Endothelial cell (in vitro differentiated cells): ENCODE measurements at regions not wholly inside any gene's neighbourhood (a gene's known extent, or its start where the extent isn't known, plus 50 kb on each side); places are given as distances from the start of the nearest gene placed in this dataset.
"Not testable (repeated sequence)": the region's sequence is repeated elsewhere in the genome, so short reads cannot be mapped to it uniquely, and the experiment has no call there.

Experiments
- DNase-seq: peaks from one replicate; pipeline ENCODE4 v3.0.0; 2021; ENCODE audit warnings: low spot score
- H3K27ac Mint-ChIP-seq: one replicate; pipeline ENCODE4 v1.8.0; 2021; ENCODE audit warnings: mixed read lengths, inconsistent platforms; ENCODE audit not compliant: unreplicated experiment
- H3K27me3 Mint-ChIP-seq: one replicate; pipeline ENCODE4 v1.8.0; 2021; ENCODE audit warnings: mild to moderate bottlenecking, moderate library complexity, mixed read lengths, inconsistent platforms; ENCODE audit not compliant: unreplicated experiment
- H3K36me3 Mint-ChIP-seq: one replicate; pipeline ENCODE4 v1.8.0; 2021; ENCODE audit warnings: mild to moderate bottlenecking, low read depth, mixed read lengths, inconsistent platforms; ENCODE audit not compliant: unreplicated experiment
- H3K4me1 Mint-ChIP-seq: one replicate; pipeline ENCODE4 v1.8.0; 2021; ENCODE audit warnings: mild to moderate bottlenecking, mixed read lengths, inconsistent platforms; ENCODE audit not compliant: unreplicated experiment
- H3K4me3 Mint-ChIP-seq: one replicate; pipeline ENCODE4 v1.8.0; 2021; ENCODE audit warnings: mild to moderate bottlenecking, mixed read lengths, inconsistent platforms; ENCODE audit not compliant: unreplicated experiment
- H3K9me3 Mint-ChIP-seq: one replicate; pipeline ENCODE4 v1.8.0; 2021; ENCODE audit warnings: mixed read lengths, inconsistent platforms; ENCODE audit not compliant: unreplicated experiment

DNA sequence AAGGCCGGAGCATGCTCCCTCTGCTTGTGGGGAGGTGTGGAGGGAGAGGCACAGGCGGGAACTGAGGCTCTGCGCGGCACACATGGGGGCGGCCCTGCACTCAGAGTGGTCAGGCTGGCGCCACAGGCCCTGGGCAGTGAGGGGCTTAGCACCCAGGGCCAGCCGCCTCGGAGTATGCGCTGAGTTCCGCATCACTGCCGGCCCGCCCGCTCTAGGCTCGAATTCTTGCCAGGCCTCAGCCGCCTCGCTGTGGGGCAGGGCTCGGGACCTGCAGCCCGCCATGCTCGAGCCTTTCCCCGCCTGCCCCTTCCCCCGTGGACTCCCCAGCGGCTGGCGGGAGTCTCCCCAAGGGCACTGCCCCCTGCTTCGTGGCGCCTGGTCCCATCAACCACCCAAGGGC, 905.9 kb downstream of the SPATA31A6 start:
- not testable (repeated sequence) for H3K9me3 Mint-ChIP-seq, H3K36me3 Mint-ChIP-seq, H3K4me3 Mint-ChIP-seq, DNase-seq, H3K4me1 Mint-ChIP-seq, H3K27ac Mint-ChIP-seq, H3K27me3 Mint-ChIP-seq

DNA sequence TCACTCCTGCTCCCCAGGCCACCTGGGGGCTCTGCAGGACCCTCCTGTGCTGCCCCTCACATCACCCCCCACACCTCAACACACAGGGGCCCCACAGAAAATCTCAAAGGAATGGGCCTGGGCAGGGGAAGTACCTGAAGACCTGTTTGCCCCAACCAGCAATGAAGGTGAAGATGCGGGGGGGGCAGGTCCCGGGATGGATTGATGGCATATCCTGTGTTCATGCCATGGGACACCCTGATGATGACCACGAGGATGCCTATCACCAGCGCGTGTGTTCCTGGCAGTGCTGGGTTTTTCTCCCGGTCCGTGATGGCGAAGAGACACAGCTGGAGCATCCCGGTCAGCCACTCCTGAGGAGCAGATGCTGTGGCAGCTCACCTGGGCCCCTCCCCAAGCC, 926.9 kb downstream of the SPATA31A6 start:
- not testable (repeated sequence) for H3K27ac Mint-ChIP-seq, H3K27me3 Mint-ChIP-seq

DNA sequence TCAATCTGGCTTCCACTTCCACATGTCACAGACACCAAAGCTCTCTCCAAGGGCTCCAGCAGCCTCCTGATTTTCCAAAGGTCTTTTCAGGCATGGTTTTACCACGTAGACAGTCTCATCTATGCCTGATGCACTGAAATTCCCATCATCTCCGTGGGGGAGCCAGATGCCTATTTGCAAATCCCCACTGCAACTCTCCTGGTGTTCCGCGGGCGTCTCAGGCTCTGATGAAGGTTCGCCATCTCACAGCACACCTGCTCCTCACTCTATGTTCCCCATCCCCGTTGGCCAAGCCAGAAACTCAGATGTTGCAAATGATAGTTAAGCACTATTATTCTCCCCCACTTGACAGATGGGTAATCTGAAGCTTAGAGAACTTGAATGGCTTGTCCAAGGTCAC, 929.4 kb downstream of the SPATA31A6 start:
- not testable (repeated sequence) for H3K27me3 Mint-ChIP-seq, H3K9me3 Mint-ChIP-seq, H3K4me3 Mint-ChIP-seq, H3K4me1 Mint-ChIP-seq, H3K27ac Mint-ChIP-seq, H3K36me3 Mint-ChIP-seq, DNase-seq

More for the DNA sequence above, 926.9 kb downstream of the SPATA31A6 start:
- H3K9me3 Mint-ChIP-seq, DNase-seq, H3K4me1 Mint-ChIP-seq, H3K36me3 Mint-ChIP-seq, H3K4me3 Mint-ChIP-seq: not testable (repeated sequence)

DNA sequence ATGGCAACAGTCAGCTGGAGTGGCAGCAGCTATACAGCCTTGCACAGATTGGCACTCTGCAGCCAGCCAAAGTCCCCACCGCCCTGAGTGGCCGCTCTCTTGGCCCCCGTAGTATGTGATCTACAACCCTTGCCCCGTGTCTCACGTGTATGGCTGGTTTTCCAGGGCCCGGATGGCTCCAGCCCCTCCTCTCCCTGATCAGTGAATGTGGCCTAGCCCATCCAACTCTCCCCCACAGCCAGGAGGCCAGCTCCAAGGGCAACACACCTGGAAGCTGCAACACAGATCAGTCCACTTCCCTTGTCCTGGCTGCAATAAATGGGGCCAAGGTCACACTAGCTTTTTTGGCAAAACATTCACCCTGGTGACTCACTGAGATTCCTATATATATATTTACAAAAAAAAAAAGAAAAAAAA, 932.4 kb downstream of the SPATA31A6 start:
- not testable (repeated sequence) for H3K27ac Mint-ChIP-seq, H3K4me1 Mint-ChIP-seq, DNase-seq, H3K4me3 Mint-ChIP-seq, H3K36me3 Mint-ChIP-seq, H3K27me3 Mint-ChIP-seq, H3K9me3 Mint-ChIP-seq

DNA sequence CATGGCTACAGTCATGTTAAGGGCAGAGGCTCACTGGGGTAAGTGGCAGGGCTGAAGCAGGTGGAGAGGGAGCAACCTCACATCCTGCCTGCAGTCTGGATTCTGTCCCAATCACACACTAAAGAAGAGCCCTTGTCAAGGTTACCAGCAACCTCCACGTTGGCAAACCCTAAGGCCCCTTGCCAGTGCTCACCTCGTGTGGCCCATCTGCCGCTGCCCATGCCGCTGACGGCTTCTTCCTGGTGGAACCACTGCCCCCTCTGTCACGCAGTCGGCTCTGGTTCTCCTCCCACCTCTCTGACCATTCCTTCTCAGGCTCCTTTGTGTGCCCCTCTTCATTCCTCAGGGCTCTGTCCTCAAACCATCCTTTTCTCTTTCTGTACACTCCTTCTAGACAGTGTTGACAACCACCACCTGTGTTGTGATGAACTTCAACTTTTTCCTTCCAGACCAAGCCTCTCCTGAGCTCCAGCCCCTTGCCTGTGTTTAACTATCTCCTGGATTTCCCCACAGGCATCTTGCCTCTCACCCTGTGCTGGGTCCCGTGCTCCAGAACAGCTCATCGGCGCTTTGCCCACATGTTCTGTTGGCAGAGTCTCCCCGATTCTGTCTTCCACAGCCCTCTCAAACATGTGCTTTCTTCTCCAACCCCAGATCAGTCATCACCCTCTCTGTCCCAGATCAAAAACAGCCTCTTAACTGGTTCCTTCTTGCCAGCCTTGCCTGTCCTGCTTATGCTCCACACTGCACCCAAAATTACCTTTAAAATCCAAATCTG, 934.8 kb downstream of the SPATA31A6 start:
- H3K27me3 Mint-ChIP-seq, H3K36me3 Mint-ChIP-seq, H3K9me3 Mint-ChIP-seq, H3K27ac Mint-ChIP-seq, DNase-seq, H3K4me1 Mint-ChIP-seq, H3K4me3 Mint-ChIP-seq: not testable (repeated sequence)

DNA sequence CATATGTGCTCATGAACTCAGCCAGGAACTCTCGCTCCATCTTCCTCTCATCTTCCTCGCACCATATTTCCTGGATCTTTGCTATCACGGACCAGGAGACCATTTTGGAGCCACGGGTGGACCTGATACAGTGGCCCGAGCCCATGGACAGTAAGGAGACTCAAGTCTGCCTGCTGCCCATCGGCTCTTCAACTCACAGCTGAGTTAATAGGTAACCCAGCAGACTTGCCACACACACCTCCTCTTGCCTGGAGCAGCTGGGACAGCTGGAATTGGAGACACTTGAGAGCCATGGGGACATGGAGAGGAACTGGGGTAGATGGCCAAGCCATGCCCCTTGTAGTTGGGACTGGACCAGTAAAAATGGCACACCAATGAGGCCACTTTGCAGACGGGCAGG, 936.1 kb downstream of the SPATA31A6 start:
- H3K36me3 Mint-ChIP-seq, H3K4me1 Mint-ChIP-seq, DNase-seq, H3K27ac Mint-ChIP-seq, H3K27me3 Mint-ChIP-seq, H3K4me3 Mint-ChIP-seq, H3K9me3 Mint-ChIP-seq: not testable (repeated sequence)

DNA sequence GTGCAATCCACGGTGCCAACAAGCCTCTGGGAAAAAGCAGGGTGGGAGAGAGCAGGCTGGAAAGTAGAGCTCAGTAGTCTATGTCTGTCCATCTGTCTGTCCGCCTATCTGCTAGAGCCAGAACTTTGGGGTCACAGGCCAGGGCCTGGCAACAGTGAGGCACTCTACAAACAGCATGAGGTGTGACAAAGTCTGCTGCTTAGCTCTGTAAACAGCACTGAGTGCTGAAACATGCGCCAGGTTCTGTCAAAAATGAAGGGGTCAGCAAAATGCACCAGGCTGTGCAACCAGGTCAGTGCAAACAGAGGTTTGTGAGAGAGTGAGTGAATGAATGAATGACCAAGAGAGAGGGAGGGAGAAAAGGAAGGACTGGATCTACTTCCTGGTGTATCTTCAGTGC, 936.5 kb downstream of the SPATA31A6 start:
- H3K27me3 Mint-ChIP-seq, H3K36me3 Mint-ChIP-seq, DNase-seq, H3K9me3 Mint-ChIP-seq, H3K27ac Mint-ChIP-seq, H3K4me3 Mint-ChIP-seq, H3K4me1 Mint-ChIP-seq: not testable (repeated sequence)

DNA sequence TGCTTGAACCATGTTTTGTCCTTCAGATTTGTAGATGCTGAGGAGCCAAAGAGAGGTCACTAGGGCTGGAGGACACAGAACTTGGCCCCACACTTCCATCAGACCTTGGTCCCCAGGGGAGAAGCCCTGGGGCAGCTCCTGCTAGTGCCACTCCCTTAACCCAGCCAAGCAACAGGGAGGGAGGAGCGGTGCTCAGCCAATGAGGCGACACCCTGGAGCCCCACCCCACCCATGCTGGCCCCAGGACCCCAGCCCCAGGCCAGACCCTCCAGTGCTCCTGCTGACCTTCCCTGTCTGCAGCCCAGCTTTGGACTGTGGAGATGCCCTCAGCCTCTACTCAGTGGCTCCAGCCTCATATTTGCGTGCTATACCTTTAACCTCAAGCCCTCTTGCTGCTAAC, 942.4 kb downstream of the SPATA31A6 start:
- not testable (repeated sequence) for H3K4me3 Mint-ChIP-seq, H3K27ac Mint-ChIP-seq, H3K9me3 Mint-ChIP-seq, DNase-seq, H3K4me1 Mint-ChIP-seq, H3K27me3 Mint-ChIP-seq, H3K36me3 Mint-ChIP-seq

DNA sequence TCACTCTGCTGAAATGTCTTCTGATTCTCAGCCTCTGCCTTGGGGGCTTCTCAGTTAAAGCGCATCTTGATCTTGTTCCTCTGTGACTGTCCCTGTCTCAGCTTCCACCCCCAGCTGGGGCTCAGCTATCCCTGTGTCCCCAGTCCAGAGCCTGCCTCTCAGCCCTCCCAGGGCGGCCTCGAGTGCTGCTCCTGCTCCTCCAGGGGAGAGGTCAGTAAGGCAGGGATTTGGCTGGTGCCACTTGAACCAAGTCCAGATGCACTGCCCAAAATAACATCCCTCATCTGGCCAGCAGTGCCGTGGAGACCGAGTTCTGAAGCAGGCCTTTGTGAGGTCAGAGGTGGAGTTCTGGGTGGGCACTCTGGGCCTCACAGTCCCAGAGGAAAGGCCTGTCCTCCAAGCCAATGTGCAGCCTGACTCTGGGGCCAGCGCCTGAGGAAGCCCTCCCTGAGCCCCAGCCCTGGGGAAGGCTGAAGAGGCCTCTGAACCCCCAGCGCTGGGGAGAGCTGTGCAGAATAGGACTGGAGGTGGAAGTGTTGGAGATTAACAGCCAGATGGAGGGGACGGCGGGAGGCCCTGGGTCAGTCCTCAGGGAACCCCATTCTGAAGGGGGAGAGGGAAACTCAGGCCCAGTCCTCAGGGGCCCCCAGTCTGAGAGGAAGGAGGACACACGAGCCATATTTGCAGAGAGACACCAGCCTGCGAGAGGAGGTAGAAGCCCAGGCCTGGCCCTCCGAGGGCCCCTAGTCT, 943.7 kb downstream of the SPATA31A6 start:
- H3K27me3 Mint-ChIP-seq = not testable (repeated sequence)

DNA sequence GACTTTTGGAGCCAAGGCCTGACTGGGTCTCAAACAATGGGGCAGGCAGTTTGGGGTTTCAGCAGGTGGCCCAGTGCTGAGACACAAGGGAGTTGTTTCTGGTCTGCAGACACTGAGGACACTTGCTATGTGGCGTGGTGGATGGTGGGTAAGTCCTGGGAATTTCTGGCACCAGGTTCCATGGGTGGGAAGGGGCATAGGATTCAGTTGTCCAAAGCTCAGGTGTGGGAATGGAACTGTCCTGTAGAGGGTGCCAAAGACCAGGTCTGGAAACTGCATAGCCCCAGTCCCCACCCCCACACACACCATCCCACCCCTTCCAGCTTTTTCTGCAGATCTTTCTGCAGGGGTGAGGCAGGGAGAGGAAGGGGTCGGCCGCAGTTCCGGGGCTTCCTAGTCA, 944.5 kb downstream of the SPATA31A6 start:
- not testable (repeated sequence) for H3K9me3 Mint-ChIP-seq, H3K27ac Mint-ChIP-seq, H3K36me3 Mint-ChIP-seq, DNase-seq, H3K4me1 Mint-ChIP-seq, H3K4me3 Mint-ChIP-seq, H3K27me3 Mint-ChIP-seq

More for the DNA sequence above, 943.7 kb downstream of the SPATA31A6 start:
- H3K36me3 Mint-ChIP-seq, H3K4me1 Mint-ChIP-seq, DNase-seq, H3K4me3 Mint-ChIP-seq, H3K9me3 Mint-ChIP-seq, H3K27ac Mint-ChIP-seq: not testable (repeated sequence)

DNA sequence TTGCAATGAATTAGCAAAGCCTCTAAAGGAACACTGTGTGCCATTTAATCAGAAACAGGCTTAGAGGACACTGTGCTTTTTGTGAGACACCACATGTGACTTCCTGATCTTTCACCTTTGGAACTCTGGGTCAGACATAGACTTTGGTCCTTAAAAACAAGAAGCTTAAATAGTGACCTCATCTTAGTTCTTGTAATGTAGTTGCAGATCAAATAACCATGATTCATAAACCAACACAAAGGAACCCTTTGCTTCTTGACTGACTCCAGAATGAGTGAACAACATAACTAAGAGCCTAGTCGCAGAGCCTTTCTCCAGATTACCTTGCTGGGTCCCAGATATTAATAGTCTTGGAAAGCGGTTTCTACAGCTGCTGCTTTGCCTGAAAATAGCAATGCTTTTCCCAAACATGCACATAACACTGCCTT, 947.3 kb downstream of the SPATA31A6 start:
- not testable (repeated sequence) for H3K27me3 Mint-ChIP-seq, DNase-seq, H3K27ac Mint-ChIP-seq, H3K9me3 Mint-ChIP-seq, H3K36me3 Mint-ChIP-seq, H3K4me1 Mint-ChIP-seq, H3K4me3 Mint-ChIP-seq

DNA sequence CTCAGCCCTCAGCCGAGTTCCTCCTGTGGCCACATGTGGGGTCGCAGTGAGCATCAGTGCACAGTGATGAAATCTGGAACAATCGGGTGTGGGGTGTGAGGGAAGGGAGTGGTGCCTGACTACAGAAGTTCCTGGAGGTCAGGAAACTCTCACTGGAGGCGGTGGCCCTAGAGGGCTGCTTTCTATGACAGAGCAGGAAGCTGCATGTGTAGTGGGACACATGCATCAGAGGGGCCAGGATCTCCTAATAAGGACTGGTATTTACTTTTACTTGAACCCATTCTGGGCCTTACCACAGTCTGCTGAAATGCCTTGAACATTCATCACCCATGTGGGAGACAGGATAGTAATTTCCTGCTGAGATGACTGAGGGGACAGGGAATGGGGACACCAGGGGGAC, 952.0 kb downstream of the SPATA31A6 start:
- not testable (repeated sequence) for H3K27me3 Mint-ChIP-seq, H3K4me3 Mint-ChIP-seq, H3K4me1 Mint-ChIP-seq, H3K9me3 Mint-ChIP-seq, H3K27ac Mint-ChIP-seq, H3K36me3 Mint-ChIP-seq, DNase-seq
